RWPE1 (cell line): ENCODE measurements at regions not wholly inside any gene's neighbourhood (a gene's known extent, or its start where the extent isn't known, plus 50 kb on each side); places are given as distances from the start of the nearest gene placed in this dataset.

ENCODE experiments used
- CTCF ChIA-PET: fragments of 350-600 bp; sonication (Branson Sonifier 250); formaldehyde crosslinking; extraction: SDS; loops from one replicate; lab custom pipeline; 2021; lab: Yijun Ruan, JAX
- POLR2A ChIA-PET: fragments of 400-600 bp; formaldehyde crosslinking; extraction: SDS; loops from one replicate; lab custom pipeline; 2020; ENCODE audit warnings: antibody characterized with exemption; ENCODE audit not compliant: low non-redundant PET; lab: Yijun Ruan, JAX
- DNase-seq: peaks from one replicate; pipeline ENCODE4 v3.0.0; 2012; ENCODE audit warnings: low spot score
- H3K27ac ChIP-seq: fragments of 450-650 bp; 2 replicates; pipeline ENCODE4 v1.5.1; 2017
- CTCF ChIP-seq: fragments of 450-650 bp; conservative IDR thresholded peaks from 2 replicates; pipeline ENCODE4 v1.5.1; 2017; ENCODE audit warnings: low read depth, mild to moderate bottlenecking

- CTCF ChIA-PET, result no interaction called here
- no peak for TF ChIP-seq CTCF
- H3K27ac ChIP-seq, result no peak overlapping the region
- POLR2A ChIA-PET, result no interaction called here
- no peak for DNase-seq
Measured at GRCh38 chr1:71269818-71270217, 189.0 kb upstream of the ZRANB2 start.

- TF ChIP-seq CTCF, result no peak
- H3K27ac ChIP-seq, result no peak overlapping the region
- CTCF ChIA-PET, result no interaction called here
- POLR2A ChIA-PET, result no interaction called here
- DNase-seq, result no peak
Measured at GRCh38 chr1:71269179-71269578, 188.3 kb upstream of the ZRANB2 start.

- H3K27ac ChIP-seq, result no peak overlapping the region
- DNase-seq, result no peak
- ChIA-PET CTCF (no interaction called here), POLR2A (no interaction called here)
- no peak for TF ChIP-seq CTCF
Measured at GRCh38 chr1:71267220-71267619, 186.4 kb upstream of the ZRANB2 start.

GRCh38 chr1:71264039-71264438, 183.2 kb upstream of the ZRANB2 start:
- no peak for DNase-seq
- ChIA-PET CTCF (no interaction called here), POLR2A (no interaction called here)
- no peak for TF ChIP-seq CTCF
- no peak overlapping the region for H3K27ac ChIP-seq

- no peak overlapping the region for H3K27ac ChIP-seq
- TF ChIP-seq CTCF, result no peak
- ChIA-PET POLR2A (no interaction called here), CTCF (no interaction called here)
- no peak for DNase-seq
Measured at GRCh38 chr1:71262970-71263369, 182.1 kb upstream of the ZRANB2 start.

- ChIA-PET POLR2A (no interaction called here), CTCF (no interaction called here)
- peak; percentile 1 for DNase-seq
- H3K27ac ChIP-seq, result no peak overlapping the region
- TF ChIP-seq CTCF, result no peak
Measured at GRCh38 chr1:71252900-71253299, 172.1 kb upstream of the ZRANB2 start.

- CTCF ChIA-PET, result no interaction called here
- POLR2A ChIA-PET, result no interaction called here
- no peak for DNase-seq
- no peak for TF ChIP-seq CTCF
- H3K27ac ChIP-seq, result no peak overlapping the region
Measured at GRCh38 chr1:71245246-71245645, 164.4 kb upstream of the ZRANB2 start.
